ENCODE measurements at regions not wholly inside any gene's neighbourhood (a gene's known extent, or its start where the extent isn't known, plus 50 kb on each side); places are given as distances from the start of the nearest gene placed in this dataset.

GRCh38 chr6:63426844-63427243, 107.1 kb upstream of the LGSN start:
- no peak overlapping the region for H3K4me3 ChIP-seq (ENCODE audit: low read depth, low read length)
- H2AFZ ChIP-seq, result no peak overlapping the region
- no peaks in the 10 kb centered on the region for H3K27me3 ChIP-seq (ENCODE audit: control insufficient read depth, insufficient read depth, low read length)
- no peaks in the 10 kb centered on the region for H3K9me3 ChIP-seq (ENCODE audit: control insufficient read depth, low read length)
- no peak overlapping the region for H3K27ac ChIP-seq
- no peaks in the 10 kb centered on the region for H3K79me2 ChIP-seq
- H3K9ac ChIP-seq, result no peak overlapping the region
- H3K4me1 ChIP-seq, result no peaks in the 10 kb centered on the region
- H3K4me2 ChIP-seq (ENCODE audit: low read length), result no peak overlapping the region
- no peak for TF ChIP-seq CTCF (IDR thresholded peaks at IDR 0.05)
- H3K36me3 ChIP-seq (ENCODE audit: control insufficient read depth, insufficient read depth, low read length), result no peaks in the 10 kb centered on the region

GRCh38 chr6:63427951-63428350, 108.2 kb upstream of the LGSN start:
- no peak overlapping the region for H3K9ac ChIP-seq
- no peak for TF ChIP-seq CTCF (IDR thresholded peaks at IDR 0.05)
- H3K27ac ChIP-seq, result no peak overlapping the region
- H2AFZ ChIP-seq, result no peak overlapping the region
- no peaks in the 10 kb centered on the region for H3K4me1 ChIP-seq
- H3K4me2 ChIP-seq (ENCODE audit: low read length), result no peak overlapping the region
- no peak overlapping the region for H3K4me3 ChIP-seq (ENCODE audit: low read depth, low read length)
- H3K27me3 ChIP-seq (ENCODE audit: control insufficient read depth, insufficient read depth, low read length), result no peaks in the 10 kb centered on the region
- H3K9me3 ChIP-seq (ENCODE audit: control insufficient read depth, low read length), result no peaks in the 10 kb centered on the region
- no peaks in the 10 kb centered on the region for H3K36me3 ChIP-seq (ENCODE audit: control insufficient read depth, insufficient read depth, low read length)
- no peaks in the 10 kb centered on the region for H3K79me2 ChIP-seq

GRCh38 chr6:63430985-63431519, 111.3 kb upstream of the LGSN start:
- no peak overlapping the region for H2AFZ ChIP-seq
- H3K27me3 ChIP-seq (ENCODE audit: control insufficient read depth, insufficient read depth, low read length), result no peaks in the 10 kb centered on the region
- no peaks in the 10 kb centered on the region for H3K9me3 ChIP-seq (ENCODE audit: control insufficient read depth, low read length)
- H3K27ac ChIP-seq, result no peak overlapping the region
- no peaks in the 10 kb centered on the region for H3K4me1 ChIP-seq
- H3K36me3 ChIP-seq (ENCODE audit: control insufficient read depth, insufficient read depth, low read length), result no peaks in the 10 kb centered on the region
- H3K4me2 ChIP-seq (ENCODE audit: low read length), result no peak overlapping the region
- no peak for TF ChIP-seq CTCF (IDR thresholded peaks at IDR 0.05)
- H3K79me2 ChIP-seq, result no peaks in the 10 kb centered on the region
- no peak overlapping the region for H3K4me3 ChIP-seq (ENCODE audit: low read depth, low read length)
- no peak overlapping the region for H3K9ac ChIP-seq

- H3K4me1 ChIP-seq, result no peaks in the 10 kb centered on the region
- no peak overlapping the region for H3K4me3 ChIP-seq (ENCODE audit: low read depth, low read length)
- no peaks in the 10 kb centered on the region for H3K36me3 ChIP-seq (ENCODE audit: control insufficient read depth, insufficient read depth, low read length)
- H3K27ac ChIP-seq, result no peak overlapping the region
- H3K4me2 ChIP-seq (ENCODE audit: low read length), result no peak overlapping the region
- no peak for TF ChIP-seq CTCF (IDR thresholded peaks at IDR 0.05)
- H3K9ac ChIP-seq, result no peak overlapping the region
- H2AFZ ChIP-seq, result no peak overlapping the region
- no peaks in the 10 kb centered on the region for H3K9me3 ChIP-seq (ENCODE audit: control insufficient read depth, low read length)
- H3K79me2 ChIP-seq, result no peaks in the 10 kb centered on the region
- no peaks in the 10 kb centered on the region for H3K27me3 ChIP-seq (ENCODE audit: control insufficient read depth, insufficient read depth, low read length)
Measured at GRCh38 chr6:63434943-63435342, 115.2 kb upstream of the LGSN start.

GRCh38 chr6:63436356-63436755, 116.6 kb upstream of the LGSN start:
- Histone ChIP-seq H3K27me3 (ENCODE audit: control insufficient read depth, insufficient read depth, low read length) (no peaks in the 10 kb centered on the region), H3K79me2 (no peaks in the 10 kb centered on the region), H2AFZ (no peak overlapping the region), H3K27ac (no peak overlapping the region), H3K9me3 (ENCODE audit: control insufficient read depth, low read length) (no peaks in the 10 kb centered on the region), H3K4me1 (no peaks in the 10 kb centered on the region), H3K36me3 (ENCODE audit: control insufficient read depth, insufficient read depth, low read length) (no peaks in the 10 kb centered on the region), H3K4me2 (ENCODE audit: low read length) (no peak overlapping the region), H3K4me3 (ENCODE audit: low read depth, low read length) (no peak overlapping the region), H3K9ac (no peak overlapping the region)
- no peak for TF ChIP-seq CTCF (IDR thresholded peaks at IDR 0.05)

All from parathyroid adenoma (tissue), 2 donors.